K562 (cell line): ENCODE measurements at regions not wholly inside any gene's neighbourhood (a gene's known extent, or its start where the extent isn't known, plus 50 kb on each side); places are given as distances from the start of the nearest gene placed in this dataset.

Experiments used
- ATAC-seq: fragments of 200-7000 bp; cut with Tn5 transposase; 3 replicates; pipeline ENCODE4 v1.9.1; 2020; ENCODE audit warnings: moderate library complexity
- BruUV-seq: library from RNA; stranded (reverse); fragments of 400-500 nt; replicated peaks from 2 replicates; lab custom pipeline; 2021; lab: Mats Ljungman, UMichigan
- CTCF ChIA-PET: fragments of 300-600 bp; formaldehyde crosslinking; extraction: SDS; loops from one replicate; lab custom pipeline; 2021; ENCODE audit warnings: low intra/inter-chr PET ratio; lab: Yijun Ruan, JAX
- POLR2A ChIA-PET: fragments of 300-600, 350-650 bp; sonication (Branson Sonifier 250); formaldehyde crosslinking; extraction: SDS; loops from one replicate; lab custom pipeline; 2021; ENCODE audit warnings: antibody characterized with exemption, inconsistent platforms; lab: Yijun Ruan, JAX
- DNase-seq, 4 experiments: peaks; one replicate each; pipeline versions ENCODE4 v3.0.0 to v3.0.0-alpha.2; 2011 to 2018; ENCODE audit warnings: low spot score in 3 of 4, mixed read lengths in 3 of 4; ENCODE audit errors: extremely low read depth in 1 of 4
- FAIRE-seq: peaks from 2 replicates; lab custom pipeline; 2011; peaks lifted over from hg19 to GRCh38; lab: Jason Lieb, UNC
- H2AFZ ChIP-seq: 2 replicates; pipeline ENCODE4 v1.6.0; 2011; ENCODE audit warnings: low read depth, low read length, control low read depth, inconsistent platforms
- H3K27ac ChIP-seq: fragments of 200-600 bp; 3 replicates; pipeline ENCODE4 v1.8.0; 2011; ENCODE audit warnings: low read depth, mild to moderate bottlenecking, control low read depth, inconsistent platforms, low read length, moderate library complexity, mixed read lengths; ENCODE audit errors: extremely low read depth
- H3K27me3 ChIP-seq, 2 experiments: fragments of 300-600 bp in 1 of 2; 2 replicates in 1 of 2; 3 replicates in 1 of 2; pipeline versions ENCODE4 v1.6.0 to v1.8.0; 2011; ENCODE audit warnings: inconsistent platforms in 2 of 2, low read length in 2 of 2, mild to moderate bottlenecking in 1 of 2, mixed read lengths in 1 of 2, moderate library complexity in 1 of 2; ENCODE audit not compliant: control insufficient read depth in 2 of 2, insufficient read depth in 2 of 2
- H3K36me3 ChIP-seq: fragments of 300-600 bp; 3 replicates; pipeline ENCODE4 v1.8.0; 2011; ENCODE audit warnings: mild to moderate bottlenecking, low read length, inconsistent platforms; ENCODE audit not compliant: control insufficient read depth, insufficient read depth
- H3K4me1 ChIP-seq, 2 experiments: fragments of 200-600 bp in 1 of 2; replicated peaks in 1 of 2; 2 replicates in 1 of 2; 3 replicates in 1 of 2; pipeline versions ENCODE4 v1.5.1 to v1.8.0; 2011; ENCODE audit warnings: inconsistent platforms in 2 of 2, low read length in 2 of 2, mild to moderate bottlenecking in 1 of 2, mixed read lengths in 1 of 2, moderate library complexity in 1 of 2; ENCODE audit not compliant: control insufficient read depth in 2 of 2, insufficient read depth in 2 of 2
- H3K4me2 ChIP-seq: 2 replicates; pipeline ENCODE4 v1.6.1; 2011; ENCODE audit warnings: low read length, control low read depth, inconsistent platforms, mixed read lengths; ENCODE audit not compliant: insufficient read depth
- H3K4me3 ChIP-seq: fragments of 200-600 bp; sonication (generic), shearing (Covaris generic); 2 replicates; pipeline ENCODE4 v1.5.1; 2016; ENCODE audit warnings: control low read depth, inconsistent platforms
- H3K79me2 ChIP-seq: fragments of 200-600 bp; 3 replicates; pipeline ENCODE4 v1.8.0; 2011; ENCODE audit warnings: low read length, inconsistent platforms; ENCODE audit not compliant: control insufficient read depth, insufficient read depth
- H3K9ac ChIP-seq, 2 experiments: 2 replicates each; pipeline versions ENCODE4 v1.6.0 to v1.6.1; 2011; ENCODE audit warnings: low read depth in 2 of 2, low read length in 2 of 2, control low read depth in 1 of 2, inconsistent platforms in 1 of 2, mild to moderate bottlenecking in 1 of 2, mixed read lengths in 1 of 2; ENCODE audit not compliant: insufficient read depth in 1 of 2
- H3K9me1 ChIP-seq: one replicate; pipeline ENCODE4 v1.6.0; 2011; ENCODE audit warnings: inconsistent platforms, mild to moderate bottlenecking, low read length, moderate library complexity; ENCODE audit not compliant: control insufficient read depth, insufficient read depth
- H3K9me3 ChIP-seq: replicated peaks from 2 replicates; pipeline ENCODE4 v1.5.1; 2011; ENCODE audit warnings: low read depth, low read length, inconsistent platforms; ENCODE audit not compliant: control insufficient read depth, insufficient read depth
- H4K20me1 ChIP-seq: replicated peaks from 2 replicates; pipeline ENCODE4 v1.6.1; 2011; ENCODE audit warnings: low read length, inconsistent platforms, mixed read lengths; ENCODE audit not compliant: control insufficient read depth, insufficient read depth
- ETV6 ChIP-seq, 3 experiments: fragments of 150-350 bp in 1 of 3; sonication (generic) in 1 of 3; formaldehyde crosslinking in 1 of 3; IDR thresholded peaks; 2 replicates each; pipeline versions ENCODE4 v1.6.1 to v1.8.0; 2014 to 2022; ENCODE audit warnings: borderline replicate concordance in 2 of 3, low read depth in 2 of 3, antibody characterized with exemption in 1 of 3, low read length in 1 of 3, mild to moderate bottlenecking in 1 of 3, missing genetic modification reagents in 1 of 3
- MEIS2 ChIP-seq: fragments of 450-650 bp; IDR thresholded peaks from 2 replicates; pipeline ENCODE4 v1.6.1; 2014; ENCODE audit warnings: mild to moderate bottlenecking; ENCODE audit not compliant: partially characterized antibody
- RBM17 ChIP-seq: fragments of 200-400 bp; formaldehyde crosslinking; IDR thresholded peaks from 2 replicates; pipeline ENCODE4 v1.6.1; 2017; ENCODE audit warnings: low read depth, mild to moderate bottlenecking, low read length, borderline replicate concordance
- RBM39 ChIP-seq: fragments of 200-400 bp; formaldehyde crosslinking; optimal IDR thresholded peaks from 2 replicates; pipeline ENCODE3; 2018; ENCODE audit warnings: low read depth, low read length
- SIRT6 ChIP-seq: IDR thresholded peaks from one replicate; pipeline ENCODE4 v1.6.1; 2012; ENCODE audit warnings: low read depth, mild to moderate bottlenecking, control low read depth, inconsistent platforms, low read length, moderate library complexity
- SLC30A9 ChIP-seq: fragments of 250-450 bp; sonication (Bioruptor Pico); IDR thresholded peaks from 2 replicates; pipeline ENCODE4 v1.8.0; 2022; ENCODE audit warnings: mild to moderate bottlenecking, moderate library complexity
- in situ Hi-C: fragments of 300-500 bp; cut with MboI; formaldehyde crosslinking; loops from 4 replicates; pipeline ENCODE4 v1.15.0; 2018; ENCODE audit warnings: inconsistent platforms, mixed read lengths
- intact Hi-C: fragments of 100-400 bp; cut with micrococcal nuclease; formaldehyde crosslinking; loops from 2 replicates; pipeline ENCODE4 v1.14.2; 2022
- TF ChIP-seq, protein P1 (sequence below), 2 experiments: IDR thresholded peaks in 1 of 2; conservative IDR thresholded peaks in 1 of 2; 2 replicates each; pipeline ENCODE4 v1.6.1; 2016; ENCODE audit warnings: low read depth in 2 of 2, mild to moderate bottlenecking in 1 of 2, missing compliant biosample characterization in 1 of 2, missing genetic modification characterization in 1 of 2, moderate library complexity in 1 of 2
- TF ChIP-seq, protein P2 (sequence below): sonication (generic); formaldehyde crosslinking; IDR thresholded peaks from 2 replicates; pipeline ENCODE4 v1.8.1; 2022; ENCODE audit warnings: missing genetic modification reagents
- TF ChIP-seq, protein P3 (sequence below): fragments of 450-650 bp; IDR thresholded peaks from 2 replicates; pipeline ENCODE4 v1.6.1; 2016

DNA sequence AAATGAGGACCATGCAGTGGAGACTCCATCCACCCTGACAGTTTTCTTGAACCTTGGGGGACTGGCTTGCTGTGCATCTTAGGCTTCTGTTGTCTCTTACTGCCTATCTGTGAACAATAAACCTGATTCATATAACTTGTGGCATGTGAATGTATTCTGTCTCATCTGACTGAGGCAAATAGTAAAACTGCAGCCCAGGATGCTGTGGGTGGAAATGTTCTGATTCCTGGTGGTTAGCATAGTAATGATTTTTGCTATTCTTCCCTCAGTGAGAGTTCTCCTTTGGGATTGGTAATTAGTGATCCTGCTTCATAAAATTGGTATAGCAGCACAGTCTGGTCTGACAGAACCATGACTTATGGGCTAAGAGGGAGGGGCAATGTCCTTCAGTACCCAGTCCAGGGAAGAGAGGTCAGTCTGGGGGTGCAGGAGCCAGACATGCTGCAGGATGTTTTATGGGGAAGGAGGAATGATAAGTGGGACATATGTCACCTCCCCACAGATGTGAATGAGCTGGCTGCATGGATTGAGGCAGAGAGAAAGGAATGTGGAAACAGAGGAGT, 147.1 kb downstream of the OR2B2 start:
- Histone ChIP-seq H2AFZ (no peak overlapping the region), H3K79me2 (no peaks in the 10 kb centered on the region), H3K4me2 (no peak overlapping the region), H4K20me1 (no peaks in the 10 kb centered on the region), H3K9ac (no peak overlapping the region), H3K27me3 (no peaks in the 10 kb centered on the region), H3K9me1 (no peaks in the 10 kb centered on the region), H3K27ac (no peak overlapping the region), H3K36me3 (no peaks in the 10 kb centered on the region)
- ATAC-seq, result no peak
- in situ Hi-C loops, result no loop called here
- POLR2A ChIA-PET, result interaction anchor here (0.7 to 1.7 kb wide), 3 partner anchors 9 to 128 kb away, joined by 3 to 7 read pairs (median 4); a partner anchor contains a TSS
- no peak for FAIRE-seq
- CTCF ChIA-PET, result no interaction called here
- TF ChIP-seq SLC30A9 (CRISPR knock-in tag) (no peak), MEIS2 (peak; percentile 48), ETV6 (IDR thresholded peaks at IDR 0.05; ENCODE audit: borderline replicate concordance in 1 of 2, low read depth in 2 of 2, low read length in 1 of 2) (no peak), ETV6 (CRISPR knock-in tag; IDR thresholded peaks at IDR 0.05; ENCODE audit: borderline replicate concordance) (no peak), RBM39 (no peak), RBM17 (no peak), SIRT6 (no peak)
- TF ChIP-seq, protein P1, sequence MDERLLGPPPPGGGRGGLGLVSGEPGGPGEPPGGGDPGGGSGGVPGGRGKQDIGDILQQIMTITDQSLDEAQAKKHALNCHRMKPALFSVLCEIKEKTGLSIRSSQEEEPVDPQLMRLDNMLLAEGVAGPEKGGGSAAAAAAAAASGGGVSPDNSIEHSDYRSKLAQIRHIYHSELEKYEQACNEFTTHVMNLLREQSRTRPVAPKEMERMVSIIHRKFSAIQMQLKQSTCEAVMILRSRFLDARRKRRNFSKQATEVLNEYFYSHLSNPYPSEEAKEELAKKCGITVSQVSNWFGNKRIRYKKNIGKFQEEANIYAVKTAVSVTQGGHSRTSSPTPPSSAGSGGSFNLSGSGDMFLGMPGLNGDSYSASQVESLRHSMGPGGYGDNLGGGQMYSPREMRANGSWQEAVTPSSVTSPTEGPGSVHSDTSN (CRISPR knock-in tag; IDR thresholded peaks at IDR 0.05; ENCODE audit: low read depth), result no peak
- TF ChIP-seq, protein P1 (tag; conservative IDR thresholded peaks at IDR 0.05; ENCODE audit: low read depth), result peak; percentile 32; the same call in 1 of the 2 replicates
- TF ChIP-seq, protein P2, sequence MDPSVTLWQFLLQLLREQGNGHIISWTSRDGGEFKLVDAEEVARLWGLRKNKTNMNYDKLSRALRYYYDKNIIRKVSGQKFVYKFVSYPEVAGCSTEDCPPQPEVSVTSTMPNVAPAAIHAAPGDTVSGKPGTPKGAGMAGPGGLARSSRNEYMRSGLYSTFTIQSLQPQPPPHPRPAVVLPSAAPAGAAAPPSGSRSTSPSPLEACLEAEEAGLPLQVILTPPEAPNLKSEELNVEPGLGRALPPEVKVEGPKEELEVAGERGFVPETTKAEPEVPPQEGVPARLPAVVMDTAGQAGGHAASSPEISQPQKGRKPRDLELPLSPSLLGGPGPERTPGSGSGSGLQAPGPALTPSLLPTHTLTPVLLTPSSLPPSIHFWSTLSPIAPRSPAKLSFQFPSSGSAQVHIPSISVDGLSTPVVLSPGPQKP (CRISPR knock-in tag), result no peak
- TF ChIP-seq, protein P3, sequence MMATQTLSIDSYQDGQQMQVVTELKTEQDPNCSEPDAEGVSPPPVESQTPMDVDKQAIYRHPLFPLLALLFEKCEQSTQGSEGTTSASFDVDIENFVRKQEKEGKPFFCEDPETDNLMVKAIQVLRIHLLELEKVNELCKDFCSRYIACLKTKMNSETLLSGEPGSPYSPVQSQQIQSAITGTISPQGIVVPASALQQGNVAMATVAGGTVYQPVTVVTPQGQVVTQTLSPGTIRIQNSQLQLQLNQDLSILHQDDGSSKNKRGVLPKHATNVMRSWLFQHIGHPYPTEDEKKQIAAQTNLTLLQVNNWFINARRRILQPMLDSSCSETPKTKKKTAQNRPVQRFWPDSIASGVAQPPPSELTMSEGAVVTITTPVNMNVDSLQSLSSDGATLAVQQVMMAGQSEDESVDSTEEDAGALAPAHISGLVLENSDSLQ, result peak; percentile 58
- TF ChIP-seq, all 486 proteins: peak for 3
- Histone ChIP-seq H3K9me3 (no peaks in the 10 kb centered on the region), H3K4me1 (peaks cover 3 to 13% of the 10 kb centered on the region in 2 experiments; a peak in 4 of 5 replicates), H3K4me3 (no peak overlapping the region)
- BruUV-seq, result no TSS peak
- DNase-seq, result peak in 1 of 4 experiments; percentile 7
- intact Hi-C loops, result no loop called here
